Liver (tissue), 8 donors: ENCODE measurements at regions not wholly inside any gene's neighbourhood (a gene's known extent, or its start where the extent isn't known, plus 50 kb on each side); places are given as distances from the start of the nearest gene placed in this dataset.

Experiments used
- DNase-seq: peaks from one replicate; pipeline ENCODE4 v3.0.0-alpha.2; 2017; ENCODE audit warnings: low spot score
- H3K27ac ChIP-seq, 2 donors: one replicate each; pipeline ENCODE4 v1.7.0; 2013; ENCODE audit warnings: inconsistent platforms in 2 of 2, low read length in 2 of 2, control low read depth in 1 of 2, low read depth in 1 of 2, mild to moderate bottlenecking in 1 of 2
- H3K27me3 ChIP-seq, 4 donors: one replicate each; pipeline versions ENCODE4 v1.6.1 to v1.7.0; 2013; ENCODE audit warnings: low read length in 3 of 4, inconsistent platforms in 1 of 4, mild to moderate bottlenecking in 1 of 4, moderate library complexity in 1 of 4; ENCODE audit not compliant: control insufficient read depth in 4 of 4, insufficient read depth in 4 of 4
- H3K36me3 ChIP-seq, 4 donors: one replicate each; pipeline versions ENCODE4 v1.6.1 to v1.7.0; 2013; ENCODE audit warnings: low read length in 3 of 4, mild to moderate bottlenecking in 3 of 4, low read depth in 1 of 4, moderate library complexity in 1 of 4; ENCODE audit not compliant: control insufficient read depth in 4 of 4, insufficient read depth in 3 of 4
- H3K4me1 ChIP-seq, 4 donors: one replicate each; pipeline versions ENCODE4 v1.6.1 to v1.7.0; 2013; ENCODE audit warnings: low read length in 3 of 4, mild to moderate bottlenecking in 3 of 4, moderate library complexity in 1 of 4; ENCODE audit not compliant: control insufficient read depth in 4 of 4, insufficient read depth in 4 of 4
- H3K4me3 ChIP-seq, 3 donors: one replicate each; pipeline versions ENCODE4 v1.6.1 to v1.7.0; 2013; ENCODE audit warnings: low read length in 3 of 3, control low read depth in 1 of 3, low read depth in 1 of 3, mild to moderate bottlenecking in 1 of 3
- H3K9ac ChIP-seq, 2 donors: one replicate each; pipeline ENCODE4 v1.7.0; 2013; ENCODE audit warnings: low read length in 2 of 2, mild to moderate bottlenecking in 2 of 2, moderate library complexity in 2 of 2, control low read depth in 1 of 2, low read depth in 1 of 2
- H3K9me3 ChIP-seq, 4 donors: one replicate each; pipeline versions ENCODE4 v1.6.1 to v1.7.0; 2013; ENCODE audit warnings: low read length in 3 of 4; ENCODE audit not compliant: control insufficient read depth in 4 of 4
- CTCF ChIP-seq: fragments of 150-350 bp; IDR thresholded peaks from 2 replicates; pipeline ENCODE4 v1.5.1; 2017; ENCODE audit warnings: improper control_type of control experiment, low read depth, low read length; ENCODE audit not compliant: missing input control
- EGR1 ChIP-seq, 2 donors: IDR thresholded peaks; 2 replicates each; pipeline ENCODE4 v1.6.1; 2016 to 2018; ENCODE audit warnings: antibody characterized with exemption in 2 of 2, low read depth in 2 of 2
- FOXA1 ChIP-seq: IDR thresholded peaks from 2 replicates; pipeline ENCODE4 v1.6.1; 2016; ENCODE audit warnings: antibody characterized with exemption
- FOXA2 ChIP-seq: IDR thresholded peaks from 2 replicates; pipeline ENCODE4 v1.6.1; 2016; ENCODE audit warnings: antibody characterized with exemption
- GABPA ChIP-seq, 2 donors: IDR thresholded peaks in 1 of 2; conservative IDR thresholded peaks in 1 of 2; 2 replicates each; pipeline ENCODE4 v1.6.1; 2016; ENCODE audit warnings: antibody characterized with exemption in 2 of 2, mild to moderate bottlenecking in 1 of 2, moderate library complexity in 1 of 2
- HNF4A ChIP-seq, 2 donors: conservative IDR thresholded peaks; 2 replicates each; pipeline ENCODE4 v1.6.1; 2016; ENCODE audit warnings: antibody characterized with exemption in 2 of 2, mild to moderate bottlenecking in 2 of 2
- HNF4G ChIP-seq: IDR thresholded peaks from 2 replicates; pipeline ENCODE4 v1.6.1; 2016; ENCODE audit warnings: antibody characterized with exemption
- JUND ChIP-seq, 2 donors: IDR thresholded peaks; 2 replicates each; pipeline ENCODE4 v1.6.1; 2016; ENCODE audit warnings: antibody characterized with exemption in 2 of 2
- NR2F2 ChIP-seq: IDR thresholded peaks from 2 replicates; pipeline ENCODE4 v1.6.1; 2016; ENCODE audit warnings: antibody characterized with exemption
- RAD21 ChIP-seq, 2 donors: IDR thresholded peaks; 2 replicates each; pipeline ENCODE4 v1.6.1; 2016; ENCODE audit warnings: antibody characterized with exemption in 2 of 2, mild to moderate bottlenecking in 2 of 2
- REST ChIP-seq: IDR thresholded peaks from 2 replicates; pipeline ENCODE4 v1.6.1; 2016; ENCODE audit warnings: antibody characterized with exemption, mild to moderate bottlenecking
- RXRA ChIP-seq, 2 donors: IDR thresholded peaks; 2 replicates each; pipeline ENCODE4 v1.6.1; 2017 to 2018; ENCODE audit warnings: antibody characterized with exemption in 2 of 2, mild to moderate bottlenecking in 1 of 2
- SP1 ChIP-seq: IDR thresholded peaks from 2 replicates; pipeline ENCODE4 v1.6.1; 2018; ENCODE audit warnings: antibody characterized with exemption, mild to moderate bottlenecking
- TAF1 ChIP-seq: conservative IDR thresholded peaks from 2 replicates; pipeline ENCODE4 v1.6.1; 2016; ENCODE audit warnings: antibody characterized with exemption, mild to moderate bottlenecking
- YY1 ChIP-seq: IDR thresholded peaks from 2 replicates; pipeline ENCODE4 v1.6.1; 2016; ENCODE audit warnings: antibody characterized with exemption, mild to moderate bottlenecking
- WGBS: extraction: QIAGEN DNeasy Blood & Tissue Kit; methylation state at CpG from one replicate; pipeline ENCODE4 v1.1.7; 2013; 5-methylcytosine and 5-hydroxymethylcytosine counted together
- TF ChIP-seq, protein P1 (sequence below): IDR thresholded peaks from 2 replicates; pipeline ENCODE4 v1.6.1; 2016; ENCODE audit warnings: antibody characterized with exemption
- TF ChIP-seq, protein P2 (sequence below): IDR thresholded peaks from 2 replicates; pipeline ENCODE4 v1.6.1; 2016; ENCODE audit warnings: antibody characterized with exemption
- TF ChIP-seq, protein P3 (sequence below): IDR thresholded peaks from 2 replicates; pipeline ENCODE4 v1.6.1; 2016; ENCODE audit warnings: antibody characterized with exemption
- donor health status: healthy.
- donor health status: healthy.
- donor health status: healthy.
- donor health status: healthy.
- donor health status: healthy.

- TF ChIP-seq CTCF (no peak), NR2F2 (no peak), FOXA1 (no peak)
- TF ChIP-seq, protein P1, sequence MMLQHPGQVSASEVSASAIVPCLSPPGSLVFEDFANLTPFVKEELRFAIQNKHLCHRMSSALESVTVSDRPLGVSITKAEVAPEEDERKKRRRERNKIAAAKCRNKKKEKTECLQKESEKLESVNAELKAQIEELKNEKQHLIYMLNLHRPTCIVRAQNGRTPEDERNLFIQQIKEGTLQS, result no peak
These were observed 55.5 kb upstream of the ADGRG2 start (continued) for GRCh38 chrX:19177721-19178120.

DNA sequence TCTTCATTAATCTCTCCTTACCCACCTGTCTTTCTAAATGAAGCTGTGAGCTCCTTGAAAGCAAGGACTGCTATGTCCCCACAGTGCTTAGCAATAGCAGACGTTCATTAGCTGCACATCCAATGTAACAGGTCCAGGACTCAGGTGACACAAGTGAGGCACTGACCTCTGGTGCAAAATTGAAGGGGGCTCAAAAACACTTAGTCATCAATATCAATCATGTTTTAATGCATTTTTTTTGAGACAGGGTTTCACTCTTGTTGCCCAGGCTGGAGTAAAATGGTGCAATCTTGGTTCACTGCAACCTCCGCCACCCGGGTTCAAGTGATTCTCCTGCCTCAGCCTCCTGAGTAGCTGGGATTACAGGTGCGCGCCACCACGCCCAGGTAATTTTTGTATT lies 56.1 kb upstream of the ADGRG2 start:
- Histone ChIP-seq H3K4me1 (no peaks in the 10 kb centered on the region), H3K9ac (no peak overlapping the region), H3K27ac (no peak overlapping the region), H3K36me3 (no peaks in the 10 kb centered on the region), H3K27me3 (peaks cover 0 to 3% (median 0%) of the 10 kb centered on the region in 4 donors), H3K9me3 (no peaks in the 10 kb centered on the region), H3K4me3 (no peak overlapping the region)
- DNase-seq, result no peak
- no peak for TF ChIP-seq HNF4A (conservative IDR thresholded peaks at IDR 0.05)
- TF ChIP-seq EGR1 (IDR thresholded peaks at IDR 0.05; ENCODE audit: low read depth in 2 of 2), result no peak
- TF ChIP-seq, protein P2, sequence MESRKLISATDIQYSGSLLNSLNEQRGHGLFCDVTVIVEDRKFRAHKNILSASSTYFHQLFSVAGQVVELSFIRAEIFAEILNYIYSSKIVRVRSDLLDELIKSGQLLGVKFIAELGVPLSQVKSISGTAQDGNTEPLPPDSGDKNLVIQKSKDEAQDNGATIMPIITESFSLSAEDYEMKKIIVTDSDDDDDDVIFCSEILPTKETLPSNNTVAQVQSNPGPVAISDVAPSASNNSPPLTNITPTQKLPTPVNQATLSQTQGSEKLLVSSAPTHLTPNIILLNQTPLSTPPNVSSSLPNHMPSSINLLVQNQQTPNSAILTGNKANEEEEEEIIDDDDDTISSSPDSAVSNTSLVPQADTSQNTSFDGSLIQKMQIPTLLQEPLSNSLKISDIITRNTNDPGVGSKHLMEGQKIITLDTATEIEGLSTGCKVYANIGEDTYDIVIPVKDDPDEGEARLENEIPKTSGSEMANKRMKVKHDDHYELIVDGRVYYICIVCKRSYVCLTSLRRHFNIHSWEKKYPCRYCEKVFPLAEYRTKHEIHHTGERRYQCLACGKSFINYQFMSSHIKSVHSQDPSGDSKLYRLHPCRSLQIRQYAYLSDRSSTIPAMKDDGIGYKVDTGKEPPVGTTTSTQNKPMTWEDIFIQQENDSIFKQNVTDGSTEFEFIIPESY, result no peak
- no peak for TF ChIP-seq NR2F2
- TF ChIP-seq FOXA2, result no peak
- no peak for TF ChIP-seq TAF1
- no peak for TF ChIP-seq GABPA (IDR thresholded peaks at IDR 0.05 in 1 of 2, conservative IDR thresholded peaks at IDR 0.05 in 1 of 2)
- TF ChIP-seq, protein P3, sequence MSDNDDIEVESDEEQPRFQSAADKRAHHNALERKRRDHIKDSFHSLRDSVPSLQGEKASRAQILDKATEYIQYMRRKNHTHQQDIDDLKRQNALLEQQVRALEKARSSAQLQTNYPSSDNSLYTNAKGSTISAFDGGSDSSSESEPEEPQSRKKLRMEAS, result no peak
- TF ChIP-seq RAD21 (IDR thresholded peaks at IDR 0.05), result no peak
- TF ChIP-seq, protein P1, result no peak
- TF ChIP-seq JUND (IDR thresholded peaks at IDR 0.05), result no peak
- TF ChIP-seq FOXA1, result no peak
- TF ChIP-seq RXRA (IDR thresholded peaks at IDR 0.05), result no peak
- no peak for TF ChIP-seq CTCF
- no peak for TF ChIP-seq HNF4G
- no peak for TF ChIP-seq YY1
- TF ChIP-seq SP1, result no peak
- TF ChIP-seq REST, result no peak
- 87% methylated on average over 6 of the region's 6 CpGs for WGBS
